ENCODE measurements at regions not wholly inside any gene's neighbourhood (a gene's known extent, or its start where the extent isn't known, plus 50 kb on each side); places are given as distances from the start of the nearest gene placed in this dataset.

DNA sequence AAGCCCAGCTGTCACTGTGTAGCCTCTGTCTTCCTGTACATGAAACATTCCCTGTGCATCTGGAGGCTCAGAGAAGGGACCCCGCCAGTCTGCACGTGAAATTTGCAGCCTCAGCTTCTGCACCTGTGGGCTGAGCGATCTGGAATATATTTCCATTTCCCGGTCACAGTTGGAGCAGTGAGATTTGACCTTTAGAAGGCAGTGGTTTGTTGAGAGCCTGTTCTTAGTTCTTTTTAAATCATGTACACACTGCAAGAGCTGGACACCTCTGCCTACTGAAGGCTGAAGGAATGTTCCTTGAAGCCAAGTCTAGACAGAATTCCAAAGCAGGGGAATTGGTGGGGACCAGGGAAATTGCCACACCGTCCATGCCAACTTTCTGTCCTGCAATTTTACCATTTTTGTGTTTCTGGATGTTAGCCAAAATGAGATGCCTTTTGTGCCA, 706.6 kb downstream of the INHBA start:
- FAIRE-seq = no peak
- Histone ChIP-seq H3K4me1 (no peaks in the 10 kb centered on the region), H3K9me3 (no peaks in the 10 kb centered on the region), H3K4me3 (no peak overlapping the region), H3K4me2 (no peak overlapping the region), H3K27ac (no peak overlapping the region)
- no peak for ATAC-seq
- TF ChIP-seq, protein P1, sequence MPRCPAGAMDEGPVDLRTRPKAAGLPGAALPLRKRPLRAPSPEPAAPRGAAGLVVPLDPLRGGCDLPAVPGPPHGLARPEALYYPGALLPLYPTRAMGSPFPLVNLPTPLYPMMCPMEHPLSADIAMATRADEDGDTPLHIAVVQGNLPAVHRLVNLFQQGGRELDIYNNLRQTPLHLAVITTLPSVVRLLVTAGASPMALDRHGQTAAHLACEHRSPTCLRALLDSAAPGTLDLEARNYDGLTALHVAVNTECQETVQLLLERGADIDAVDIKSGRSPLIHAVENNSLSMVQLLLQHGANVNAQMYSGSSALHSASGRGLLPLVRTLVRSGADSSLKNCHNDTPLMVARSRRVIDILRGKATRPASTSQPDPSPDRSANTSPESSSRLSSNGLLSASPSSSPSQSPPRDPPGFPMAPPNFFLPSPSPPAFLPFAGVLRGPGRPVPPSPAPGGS (IDR thresholded peaks at IDR 0.05) = no peak
- no peak for TF ChIP-seq CBX2 (IDR thresholded peaks at IDR 0.05; ENCODE audit: borderline replicate concordance, low read depth)
- no peak for TF ChIP-seq EP300 (IDR thresholded peaks at IDR 0.05)
- WGBS (ENCODE audit: missing lambda C conversion rate) = 6% methylated on average over 5 of the region's 5 CpGs
- POLR2A ChIA-PET = no interaction called here
- no peak for DNase-seq (ENCODE audit: low read depth in 1 of 2, low spot score in 1 of 2)
- CTCF ChIA-PET = no interaction called here

DNA sequence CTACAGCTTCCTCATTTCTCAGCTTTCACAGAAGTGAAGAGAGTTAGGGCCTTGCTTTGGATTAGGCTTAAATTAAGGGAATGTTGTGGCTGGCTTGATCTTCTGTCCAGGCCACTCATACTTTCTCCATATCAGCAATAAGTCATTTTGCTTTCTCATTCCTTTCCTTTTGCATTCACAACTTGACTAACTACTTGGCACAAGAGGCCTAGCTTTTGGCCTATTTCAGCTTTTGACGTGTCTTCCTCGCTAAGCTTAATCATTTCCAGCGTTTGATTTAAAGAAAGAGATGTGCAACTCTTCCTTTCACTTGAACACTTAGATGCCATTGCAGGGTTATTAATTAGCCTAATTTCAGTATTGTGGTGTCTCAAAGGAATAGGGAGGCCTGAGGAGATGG, 712.0 kb downstream of the INHBA start:
- Histone ChIP-seq H3K27ac (no peak overlapping the region), H3K4me1 (peaks cover 6% of the 10 kb centered on the region; the same call in 1 of the 3 replicates), H3K9me3 (0 out of 3 replicates have a peak, but pooled peaks cover 3% of the 10 kb centered on the region), H3K4me3 (no peak overlapping the region), H3K4me2 (no peak overlapping the region)
- ChIA-PET CTCF (interaction anchor here (0.5 to 1.3 kb wide), 6 partner anchors 11 to 754 kb away, joined by 3 to 6 read pairs (median 4); no protein-coding TSS in a partner anchor), POLR2A (no interaction called here)
- no peak for DNase-seq (ENCODE audit: low read depth in 1 of 2, low spot score in 1 of 2)
- FAIRE-seq = no peak
- ATAC-seq = no peak
- TF ChIP-seq MAFK (IDR thresholded peaks at IDR 0.05; ENCODE audit: partially characterized antibody) (no peak), RFX5 (IDR thresholded peaks at IDR 0.05) (no peak), EHMT2 (IDR thresholded peaks at IDR 0.05; ENCODE audit: low read depth) (no peak), KDM5A (IDR thresholded peaks at IDR 0.05) (no peak), EP300 (IDR thresholded peaks at IDR 0.05) (no peak), NPAS2 (CRISPR knock-in tag; IDR thresholded peaks at IDR 0.05; ENCODE audit: borderline replicate concordance) (no peak)
- TF ChIP-seq, protein P2, sequence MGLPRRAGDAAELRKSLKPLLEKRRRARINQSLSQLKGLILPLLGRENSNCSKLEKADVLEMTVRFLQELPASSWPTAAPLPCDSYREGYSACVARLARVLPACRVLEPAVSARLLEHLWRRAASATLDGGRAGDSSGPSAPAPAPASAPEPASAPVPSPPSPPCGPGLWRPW (IDR thresholded peaks at IDR 0.05) = no peak
- 46% methylated on average over 3 of the region's 3 CpGs for WGBS (ENCODE audit: missing lambda C conversion rate)

DNA sequence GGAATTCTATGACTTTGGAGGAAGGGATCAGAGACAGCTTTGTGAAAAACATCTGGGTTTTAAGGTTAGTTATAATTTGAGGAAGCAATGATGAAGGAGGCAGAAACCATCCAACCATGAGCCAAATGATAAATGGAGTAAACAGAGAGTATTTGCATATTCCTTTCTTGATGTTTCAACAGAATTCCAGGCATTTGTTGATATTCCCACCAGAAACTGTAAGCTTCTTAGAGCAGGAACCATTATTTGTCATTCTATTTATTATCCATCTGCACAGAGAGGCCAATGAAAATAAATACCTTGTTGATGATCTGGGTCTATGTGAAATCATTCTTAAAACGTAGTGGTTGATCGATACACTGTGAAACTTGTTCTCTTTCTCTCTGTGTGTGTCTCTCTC, 715.3 kb downstream of the INHBA start:
- ChIA-PET POLR2A (no interaction called here), CTCF (no interaction called here)
- TF ChIP-seq RFX5 (IDR thresholded peaks at IDR 0.05) (no peak), EHMT2 (IDR thresholded peaks at IDR 0.05; ENCODE audit: low read depth) (no peak), ESRRA (IDR thresholded peaks at IDR 0.05; ENCODE audit: borderline replicate concordance, low read length) (no peak), ZFP36 (IDR thresholded peaks at IDR 0.05; ENCODE audit: borderline replicate concordance, partially characterized antibody) (no peak), HOXB5 (CRISPR knock-in tag; IDR thresholded peaks at IDR 0.05) (no peak), JUN (IDR thresholded peaks at IDR 0.05) (no peak), NPAS2 (CRISPR knock-in tag; IDR thresholded peaks at IDR 0.05; ENCODE audit: borderline replicate concordance) (no peak), FOXS1 (CRISPR knock-in tag; IDR thresholded peaks at IDR 0.05) (no peak), HOXB13 (CRISPR knock-in tag; IDR thresholded peaks at IDR 0.05; ENCODE audit: low read depth) (no peak), SREBF2 (IDR thresholded peaks at IDR 0.05) (no peak), RCOR1 (IDR thresholded peaks at IDR 0.05; ENCODE audit: low read depth, low read length) (no peak), PHF8 (IDR thresholded peaks at IDR 0.05; ENCODE audit: borderline replicate concordance, low read depth) (no peak), GATA3 (IDR thresholded peaks at IDR 0.05; ENCODE audit: borderline replicate concordance) (no peak), EHF (CRISPR knock-in tag; IDR thresholded peaks at IDR 0.05) (no peak)
- TF ChIP-seq, protein P3, sequence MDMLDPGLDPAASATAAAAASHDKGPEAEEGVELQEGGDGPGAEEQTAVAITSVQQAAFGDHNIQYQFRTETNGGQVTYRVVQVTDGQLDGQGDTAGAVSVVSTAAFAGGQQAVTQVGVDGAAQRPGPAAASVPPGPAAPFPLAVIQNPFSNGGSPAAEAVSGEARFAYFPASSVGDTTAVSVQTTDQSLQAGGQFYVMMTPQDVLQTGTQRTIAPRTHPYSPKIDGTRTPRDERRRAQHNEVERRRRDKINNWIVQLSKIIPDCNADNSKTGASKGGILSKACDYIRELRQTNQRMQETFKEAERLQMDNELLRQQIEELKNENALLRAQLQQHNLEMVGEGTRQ (IDR thresholded peaks at IDR 0.05) = no peak
- TF ChIP-seq, protein P4, sequence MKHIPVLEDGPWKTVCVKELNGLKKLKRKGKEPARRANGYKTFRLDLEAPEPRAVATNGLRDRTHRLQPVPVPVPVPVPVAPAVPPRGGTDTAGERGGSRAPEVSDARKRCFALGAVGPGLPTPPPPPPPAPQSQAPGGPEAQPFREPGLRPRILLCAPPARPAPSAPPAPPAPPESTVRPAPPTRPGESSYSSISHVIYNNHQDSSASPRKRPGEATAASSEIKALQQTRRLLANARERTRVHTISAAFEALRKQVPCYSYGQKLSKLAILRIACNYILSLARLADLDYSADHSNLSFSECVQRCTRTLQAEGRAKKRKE (CRISPR knock-in tag; IDR thresholded peaks at IDR 0.05; ENCODE audit: low read depth) = no peak
- TF ChIP-seq, protein P1 (IDR thresholded peaks at IDR 0.05) = no peak
- TF ChIP-seq, protein P5, sequence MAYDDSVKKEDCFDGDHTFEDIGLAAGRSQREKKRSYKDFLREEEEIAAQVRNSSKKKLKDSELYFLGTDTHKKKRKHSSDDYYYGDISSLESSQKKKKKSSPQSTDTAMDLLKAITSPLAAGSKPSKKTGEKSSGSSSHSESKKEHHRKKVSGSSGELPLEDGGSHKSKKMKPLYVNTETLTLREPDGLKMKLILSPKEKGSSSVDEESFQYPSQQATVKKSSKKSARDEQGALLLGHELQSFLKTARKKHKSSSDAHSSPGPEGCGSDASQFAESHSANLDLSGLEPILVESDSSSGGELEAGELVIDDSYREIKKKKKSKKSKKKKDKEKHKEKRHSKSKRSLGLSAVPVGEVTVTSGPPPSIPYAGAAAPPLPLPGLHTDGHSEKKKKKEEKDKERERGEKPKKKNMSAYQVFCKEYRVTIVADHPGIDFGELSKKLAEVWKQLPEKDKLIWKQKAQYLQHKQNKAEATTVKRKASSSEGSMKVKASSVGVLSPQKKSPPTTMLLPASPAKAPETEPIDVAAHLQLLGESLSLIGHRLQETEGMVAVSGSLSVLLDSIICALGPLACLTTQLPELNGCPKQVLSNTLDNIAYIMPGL (CRISPR knock-in tag; IDR thresholded peaks at IDR 0.05; ENCODE audit: borderline replicate concordance) = no peak
- Histone ChIP-seq H3K4me1 (peaks cover 9% of the 10 kb centered on the region; the same call in 1 of the 3 replicates), H3K4me2 (no peak overlapping the region), H3K4me3 (no peak overlapping the region), H3K27ac (no peak overlapping the region), H3K9me3 (0 out of 3 replicates have a peak, but pooled peaks cover 3% of the 10 kb centered on the region)
- 21% methylated on average over 2 of the region's 2 CpGs for whole genome bisulfite sequencing (ENCODE audit: missing lambda C conversion rate)
- no peak for DNase-seq (ENCODE audit: low read depth in 1 of 2, low spot score in 1 of 2)
- no peak for FAIRE-seq
- ATAC-seq = no peak

Data from A549 (cell line).